ENCODE measurements at regions not wholly inside any gene's neighbourhood (a gene's known extent, or its start where the extent isn't known, plus 50 kb on each side); places are given as distances from the start of the nearest gene placed in this dataset.
"Not testable (repeated sequence)": the region's sequence is repeated elsewhere in the genome, so short reads cannot be mapped to it uniquely, and the experiment has no call there.

- not testable (repeated sequence) for H3K36me3 Mint-ChIP-seq (ENCODE audit: low read depth); H3K4me1 Mint-ChIP-seq; H3K27me3 Mint-ChIP-seq (ENCODE audit: insufficient read depth, low read depth, poor library complexity); H4K20me1 ChIP-seq (replicated peaks; ENCODE audit: insufficient read depth); H3K27me3 ChIP-seq (ENCODE audit: insufficient read depth); H3K4me3 Mint-ChIP-seq; H3K9me3 Mint-ChIP-seq; H3K36me3 ChIP-seq (ENCODE audit: insufficient read depth); H3K27ac ChIP-seq (ENCODE audit: low read depth); H3K27ac Mint-ChIP-seq; H3K4me2 ChIP-seq; H2AFZ ChIP-seq; DNase-seq (ENCODE audit: low spot score); ATAC-seq; H3F3A ChIP-seq (replicated peaks; ENCODE audit: low read depth); H3K79me2 ChIP-seq (replicated peaks; ENCODE audit: insufficient read depth); H3K4me3 ChIP-seq; H3K4me1 ChIP-seq (ENCODE audit: insufficient read depth)
- 0 out of 2 replicates have a peak, but pooled peaks cover 13% of the 10 kb centered on the region for H3K9me2 ChIP-seq (ENCODE audit: insufficient read depth)
Observed at GRCh38 chr6:126892869-126893268, 225.6 kb upstream of the RSPO3 start.

- H3K9me3 Mint-ChIP-seq: no peaks in the 10 kb centered on the region
- no peaks in the 10 kb centered on the region for H3K36me3 Mint-ChIP-seq (ENCODE audit: low read depth)
- Histone ChIP-seq H3K27ac (ENCODE audit: low read depth) (no peak overlapping the region), H3F3A (replicated peaks; ENCODE audit: low read depth) (no peaks in the 10 kb centered on the region), H3K79me2 (replicated peaks; ENCODE audit: insufficient read depth) (no peaks in the 10 kb centered on the region), H3K9me2 (ENCODE audit: insufficient read depth) (0 out of 2 replicates have a peak, but pooled peaks cover 5% of the 10 kb centered on the region), H4K20me1 (replicated peaks; ENCODE audit: insufficient read depth) (no peaks in the 10 kb centered on the region), H3K4me1 (ENCODE audit: insufficient read depth) (no peaks in the 10 kb centered on the region), H3K27me3 (ENCODE audit: insufficient read depth) (no peaks in the 10 kb centered on the region), H3K4me2 (no peak overlapping the region), H3K36me3 (ENCODE audit: insufficient read depth) (no peaks in the 10 kb centered on the region), H2AFZ (no peak overlapping the region), H3K4me3 (no peak overlapping the region)
- H3K27me3 Mint-ChIP-seq (ENCODE audit: insufficient read depth, low read depth, poor library complexity): no peaks in the 10 kb centered on the region
- no peak overlapping the region for H3K4me3 Mint-ChIP-seq
- DNase-seq (ENCODE audit: low spot score): no peak
- no peak for ATAC-seq
- no peak overlapping the region for H3K27ac Mint-ChIP-seq
- H3K4me1 Mint-ChIP-seq: no peaks in the 10 kb centered on the region
- no peak for TF ChIP-seq ETS1 (IDR thresholded peaks at IDR 0.05)
- no peak for TF ChIP-seq REST (IDR thresholded peaks at IDR 0.05; ENCODE audit: unreplicated experiment)
- no peak for TF ChIP-seq ZNF114 (CRISPR knock-in tag; IDR thresholded peaks at IDR 0.05)
- TF ChIP-seq EZH2phosphoT487 (IDR thresholded peaks at IDR 0.05; ENCODE audit: unreplicated experiment): no peak
- no peak for TF ChIP-seq NANOG (IDR thresholded peaks at IDR 0.05; ENCODE audit: borderline replicate concordance)
- no peak for TF ChIP-seq POLR2AphosphoS5 (IDR thresholded peaks at IDR 0.05; ENCODE audit: low read depth)
- TF ChIP-seq STAT1 (IDR thresholded peaks at IDR 0.05; ENCODE audit: unreplicated experiment): no peak
- no peak for TF ChIP-seq EZH2 (IDR thresholded peaks at IDR 0.05; ENCODE audit: low read depth, unreplicated experiment)
- TF ChIP-seq CTCF (conservative IDR thresholded peaks at IDR 0.05; ENCODE audit: low read depth in 2 of 2): no peak
- TF ChIP-seq ZNF462 (CRISPR knock-in tag; IDR thresholded peaks at IDR 0.05): no peak
Observed at GRCh38 chr6:126897758-126898157, 220.7 kb upstream of the RSPO3 start.
